Sigmoid colon (tissue), 6 donors: ENCODE measurements at regions not wholly inside any gene's neighbourhood (a gene's known extent, or its start where the extent isn't known, plus 50 kb on each side); places are given as distances from the start of the nearest gene placed in this dataset.

Experiments used
- DNase-seq: peaks from one replicate; pipeline ENCODE4 v3.0.0-alpha.2; 2019
- H3K27ac ChIP-seq, 4 donors: fragments of 200-600 bp; sonication (generic); one replicate each; pipeline ENCODE4 v1.5.1; 2016 to 2019; ENCODE audit warnings: mild to moderate bottlenecking in 1 of 4
- H3K27me3 ChIP-seq, 3 donors: fragments of 200-600 bp; sonication (generic); one replicate each; pipeline ENCODE4 v1.5.1; 2019; ENCODE audit warnings: mild to moderate bottlenecking in 1 of 3
- H3K36me3 ChIP-seq, 4 donors: fragments of 200-600 bp; sonication (generic); one replicate each; pipeline ENCODE4 v1.5.1; 2016 to 2019
- H3K4me1 ChIP-seq, 4 donors: fragments of 200-600 bp; sonication (generic); one replicate each; pipeline ENCODE4 v1.5.1; 2017 to 2019
- H3K4me3 ChIP-seq, 4 donors: fragments of 200-600 bp; sonication (generic); one replicate each; pipeline ENCODE4 v1.5.1; 2017 to 2019; ENCODE audit warnings: mild to moderate bottlenecking in 2 of 4, moderate library complexity in 1 of 4
- H3K9me3 ChIP-seq, 4 donors: fragments of 200-600 bp in 3 of 4; sonication (generic) in 3 of 4; one replicate each; pipeline versions ENCODE4 v1.5.1 to v1.6.1; 2013 to 2019
- CTCF ChIP-seq, 4 experiments: fragments of 450-650 bp in 3 of 4; fragments of 200-600 bp in 1 of 4; IDR thresholded peaks; one replicate each; pipeline ENCODE4 v1.5.1; 2016 to 2019; ENCODE audit warnings: antibody characterized with exemption in 4 of 4, mild to moderate bottlenecking in 3 of 4, moderate library complexity in 2 of 4
- EP300 ChIP-seq, 4 donors: sonication (generic); formaldehyde crosslinking; IDR thresholded peaks; one replicate each; pipeline ENCODE4 v1.6.1; 2017; ENCODE audit warnings: antibody characterized with exemption in 4 of 4
- POLR2A ChIP-seq, 2 donors: fragments of 450-650 bp; IDR thresholded peaks; one replicate each; pipeline ENCODE4 v1.6.1; 2016; ENCODE audit warnings: antibody characterized with exemption in 2 of 2, mild to moderate bottlenecking in 2 of 2, moderate library complexity in 2 of 2
- POLR2AphosphoS5 ChIP-seq, 4 donors: sonication (generic); formaldehyde crosslinking; IDR thresholded peaks; one replicate each; pipeline ENCODE4 v1.6.1; 2017; ENCODE audit warnings: antibody characterized with exemption in 4 of 4
- WGBS, 2 donors: extraction: QIAGEN DNeasy Blood & Tissue Kit; methylation state at CpG; one replicate each; pipeline ENCODE4 v1.1.7; 2013; 5-methylcytosine and 5-hydroxymethylcytosine counted together
- intact Hi-C: fragments of 100-400 bp; cut with DNase I; formaldehyde crosslinking; loops from one replicate; pipeline ENCODE4 v1.15.1; 2023
- donor health status: healthy with polysubstance abuse.
- donor health status: healthy.

GRCh38 chr2:239684271-239684810 lies 283.5 kb upstream of the HDAC4 start:
- H3K27ac ChIP-seq, result no peak overlapping the region
- no peaks in the 10 kb centered on the region for H3K36me3 ChIP-seq
- no peak overlapping the region for H3K4me3 ChIP-seq
- H3K27me3 ChIP-seq, result peaks cover 0 to 7% (median 0%) of the 10 kb centered on the region in 3 donors
- no peak for DNase-seq
- peaks cover 0 to 4% (median 0%) of the 10 kb centered on the region in 4 donors for H3K9me3 ChIP-seq
- no peaks in the 10 kb centered on the region for H3K4me1 ChIP-seq
- TF ChIP-seq POLR2AphosphoS5 (IDR thresholded peaks at IDR 0.05), result no peak
- no peak for TF ChIP-seq EP300 (IDR thresholded peaks at IDR 0.05)
- no peak for TF ChIP-seq CTCF (IDR thresholded peaks at IDR 0.05)
- TF ChIP-seq POLR2A (IDR thresholded peaks at IDR 0.05), result no peak
- intact Hi-C loops, result no loop called here
- 85 to 92% methylated on average over 6 of the region's 6 CpGs for WGBS, 2 donors

- DNase-seq, result no peak
- Histone ChIP-seq H3K9me3 (peaks cover 0 to 4% (median 0%) of the 10 kb centered on the region in 4 donors), H3K27me3 (no peaks in the 10 kb centered on the region), H3K27ac (no peak overlapping the region), H3K4me1 (no peaks in the 10 kb centered on the region), H3K4me3 (no peak overlapping the region), H3K36me3 (no peaks in the 10 kb centered on the region)
- intact Hi-C loops, result no loop called here
- no peak for TF ChIP-seq POLR2A (IDR thresholded peaks at IDR 0.05)
- no peak for TF ChIP-seq EP300 (IDR thresholded peaks at IDR 0.05)
- no peak for TF ChIP-seq POLR2AphosphoS5 (IDR thresholded peaks at IDR 0.05)
- WGBS, 2 donors, result 84 to 92% methylated on average over 2 of the region's 2 CpGs
These were observed 281.7 kb upstream of the HDAC4 start for GRCh38 chr2:239682518-239682917.

GRCh38 chr2:239679755-239680154 lies 278.9 kb upstream of the HDAC4 start:
- no peak for DNase-seq
- intact Hi-C loops, result no loop called here
- no peaks in the 10 kb centered on the region for H3K4me1 ChIP-seq
- no peak overlapping the region for H3K27ac ChIP-seq
- peaks cover 0 to 4% (median 0%) of the 10 kb centered on the region in 4 donors for H3K9me3 ChIP-seq
- no peak overlapping the region for H3K4me3 ChIP-seq
- 88 to 99% methylated on average over 1 of the region's 1 CpG for WGBS, 2 donors
- H3K27me3 ChIP-seq, result no peaks in the 10 kb centered on the region
- TF ChIP-seq POLR2A (IDR thresholded peaks at IDR 0.05), result no peak
- TF ChIP-seq EP300 (IDR thresholded peaks at IDR 0.05), result no peak
- TF ChIP-seq CTCF (IDR thresholded peaks at IDR 0.05), result no peak
- no peak for TF ChIP-seq POLR2AphosphoS5 (IDR thresholded peaks at IDR 0.05)
- H3K36me3 ChIP-seq, result no peaks in the 10 kb centered on the region

GRCh38 chr2:239678666-239679296 lies 278.0 kb upstream of the HDAC4 start:
- DNase-seq, result no peak
- Histone ChIP-seq H3K27me3 (no peaks in the 10 kb centered on the region), H3K4me3 (no peak overlapping the region), H3K27ac (no peak overlapping the region), H3K9me3 (peaks cover 0 to 4% (median 0%) of the 10 kb centered on the region in 4 donors), H3K4me1 (no peaks in the 10 kb centered on the region), H3K36me3 (no peaks in the 10 kb centered on the region)
- WGBS, 2 donors, result 86 to 92% methylated on average over 22 of the region's 22 CpGs
- TF ChIP-seq POLR2AphosphoS5 (IDR thresholded peaks at IDR 0.05) (no peak), CTCF (IDR thresholded peaks at IDR 0.05) (no peak), POLR2A (IDR thresholded peaks at IDR 0.05) (no peak), EP300 (IDR thresholded peaks at IDR 0.05) (no peak)
- intact Hi-C loops, result no loop called here

GRCh38 chr2:239678186-239678490 lies 277.3 kb upstream of the HDAC4 start:
- H3K9me3 ChIP-seq, result peaks cover 0 to 3% (median 0%) of the 10 kb centered on the region in 4 donors
- no peaks in the 10 kb centered on the region for H3K27me3 ChIP-seq
- no peaks in the 10 kb centered on the region for H3K4me1 ChIP-seq
- H3K4me3 ChIP-seq, result no peak overlapping the region
- no peak overlapping the region for H3K27ac ChIP-seq
- no peaks in the 10 kb centered on the region for H3K36me3 ChIP-seq
- TF ChIP-seq POLR2AphosphoS5 (IDR thresholded peaks at IDR 0.05) (no peak), CTCF (IDR thresholded peaks at IDR 0.05) (no peak), POLR2A (IDR thresholded peaks at IDR 0.05) (no peak), EP300 (IDR thresholded peaks at IDR 0.05) (no peak)
- intact Hi-C loops, result no loop called here
- DNase-seq, result no peak
- WGBS, 2 donors, result 74 to 88% methylated on average over 8 of the region's 8 CpGs
